ENCODE measurements at regions not wholly inside any gene's neighbourhood (a gene's known extent, or its start where the extent isn't known, plus 50 kb on each side); places are given as distances from the start of the nearest gene placed in this dataset.

GRCh38 chr7:12786494-12786893 is 99.1 kb downstream of the ARL4A start:
- Mint-ChIP-seq H3K4me3 (no peak overlapping the region), H3K27ac (no peak overlapping the region), H3K36me3 (no peaks in the 10 kb centered on the region), H3K27me3 (peaks cover 2 to 3% of the 10 kb centered on the region in 2 donors), H3K9me3 (no peaks in the 10 kb centered on the region), H3K4me1 (no peaks in the 10 kb centered on the region)
- Histone ChIP-seq H3K27ac (ENCODE audit: low read depth, low read length) (no peak overlapping the region), H3K4me3 (ENCODE audit: low read length) (no peak overlapping the region), H3K4me1 (ENCODE audit: insufficient read depth, low read length) (no peaks in the 10 kb centered on the region), H3K36me3 (ENCODE audit: insufficient read depth, low read length) (no peaks in the 10 kb centered on the region), H3K27me3 (ENCODE audit: insufficient read depth, low read length, poor library complexity, severe bottlenecking) (no peaks in the 10 kb centered on the region), H3K9me3 (ENCODE audit: low read length) (no peaks in the 10 kb centered on the region)
- DNase-seq = no peak
- ChIA-PET POLR2A (no interaction called here), CTCF (no interaction called here)

- H3K27me3 Mint-ChIP-seq = peaks cover 2 to 3% of the 10 kb centered on the region in 2 donors
Measured at GRCh38 chr7:12788171-12788570, 100.7 kb downstream of the ARL4A start.

GRCh38 chr7:12788591-12788990 is 101.2 kb downstream of the ARL4A start:
- Histone ChIP-seq H3K27me3 (ENCODE audit: insufficient read depth, low read length, poor library complexity, severe bottlenecking) (no peaks in the 10 kb centered on the region), H3K4me1 (ENCODE audit: insufficient read depth, low read length) (no peaks in the 10 kb centered on the region), H3K27ac (ENCODE audit: low read depth, low read length) (no peak overlapping the region), H3K9me3 (ENCODE audit: low read length) (no peaks in the 10 kb centered on the region), H3K36me3 (ENCODE audit: insufficient read depth, low read length) (no peaks in the 10 kb centered on the region), H3K4me3 (ENCODE audit: low read length) (no peak overlapping the region)
- H3K4me3 Mint-ChIP-seq = no peak overlapping the region
- no peaks in the 10 kb centered on the region for H3K4me1 Mint-ChIP-seq
- no peaks in the 10 kb centered on the region for H3K36me3 Mint-ChIP-seq
- ChIA-PET CTCF (no interaction called here), POLR2A (no interaction called here)
- no peak for DNase-seq
- no peak overlapping the region for H3K27ac Mint-ChIP-seq
- H3K9me3 Mint-ChIP-seq = no peaks in the 10 kb centered on the region
- H3K27me3 Mint-ChIP-seq = peaks cover 0 to 3% of the 10 kb centered on the region in 2 donors

More at GRCh38 chr7:12788171-12788570, 100.7 kb downstream of the ARL4A start:
- Mint-ChIP-seq H3K27ac (no peak overlapping the region), H3K4me1 (no peaks in the 10 kb centered on the region), H3K9me3 (no peaks in the 10 kb centered on the region), H3K4me3 (no peak overlapping the region), H3K36me3 (no peaks in the 10 kb centered on the region)
- Histone ChIP-seq H3K36me3 (ENCODE audit: insufficient read depth, low read length) (no peaks in the 10 kb centered on the region), H3K4me1 (ENCODE audit: insufficient read depth, low read length) (no peaks in the 10 kb centered on the region), H3K27ac (ENCODE audit: low read depth, low read length) (no peak overlapping the region), H3K27me3 (ENCODE audit: insufficient read depth, low read length, poor library complexity, severe bottlenecking) (no peaks in the 10 kb centered on the region), H3K4me3 (ENCODE audit: low read length) (no peak overlapping the region), H3K9me3 (ENCODE audit: low read length) (no peaks in the 10 kb centered on the region)
- DNase-seq = no peak
- ChIA-PET POLR2A (no interaction called here), CTCF (no interaction called here)

GRCh38 chr7:12794722-12795302 is 107.4 kb downstream of the ARL4A start:
- no peak for DNase-seq
- ChIA-PET CTCF (no interaction called here), POLR2A (no interaction called here)
- H3K27me3 Mint-ChIP-seq = no peaks in the 10 kb centered on the region
- Histone ChIP-seq H3K4me1 (ENCODE audit: insufficient read depth, low read length) (no peaks in the 10 kb centered on the region), H3K27me3 (ENCODE audit: insufficient read depth, low read length, poor library complexity, severe bottlenecking) (no peaks in the 10 kb centered on the region), H3K9me3 (ENCODE audit: low read length) (no peaks in the 10 kb centered on the region), H3K4me3 (ENCODE audit: low read length) (no peak overlapping the region), H3K36me3 (ENCODE audit: insufficient read depth, low read length) (no peaks in the 10 kb centered on the region), H3K27ac (ENCODE audit: low read depth, low read length) (no peak overlapping the region)
- no peak overlapping the region for H3K4me3 Mint-ChIP-seq
- no peaks in the 10 kb centered on the region for H3K9me3 Mint-ChIP-seq
- no peak overlapping the region for H3K27ac Mint-ChIP-seq
- H3K36me3 Mint-ChIP-seq = no peaks in the 10 kb centered on the region
- H3K4me1 Mint-ChIP-seq = peaks cover 0 to 6% (median 5%) of the 10 kb centered on the region in 3 donors

- Histone ChIP-seq H3K4me3 (ENCODE audit: low read length) (no peak overlapping the region), H3K4me1 (ENCODE audit: insufficient read depth, low read length) (no peaks in the 10 kb centered on the region), H3K27me3 (ENCODE audit: insufficient read depth, low read length, poor library complexity, severe bottlenecking) (no peaks in the 10 kb centered on the region), H3K9me3 (ENCODE audit: low read length) (no peaks in the 10 kb centered on the region), H3K36me3 (ENCODE audit: insufficient read depth, low read length) (no peaks in the 10 kb centered on the region), H3K27ac (ENCODE audit: low read depth, low read length) (no peak overlapping the region)
- no peak overlapping the region for H3K4me3 Mint-ChIP-seq
- POLR2A ChIA-PET = no interaction called here
- H3K27ac Mint-ChIP-seq = peak overlapping the region in 1 of 8 donors; percentile 18
- CTCF ChIA-PET = no interaction called here
- H3K36me3 Mint-ChIP-seq = no peaks in the 10 kb centered on the region
- no peaks in the 10 kb centered on the region for H3K9me3 Mint-ChIP-seq
- no peak for DNase-seq
- H3K27me3 Mint-ChIP-seq = no peaks in the 10 kb centered on the region
- peaks cover 0 to 6% (median 5%) of the 10 kb centered on the region in 3 donors for H3K4me1 Mint-ChIP-seq
Measured at GRCh38 chr7:12796397-12797127, 109.1 kb downstream of the ARL4A start.

- no peaks in the 10 kb centered on the region for H3K36me3 Mint-ChIP-seq
- peaks cover 0 to 6% (median 5%) of the 10 kb centered on the region in 3 donors for H3K4me1 Mint-ChIP-seq
- Histone ChIP-seq H3K27ac (ENCODE audit: low read depth, low read length) (no peak overlapping the region), H3K27me3 (ENCODE audit: insufficient read depth, low read length, poor library complexity, severe bottlenecking) (no peaks in the 10 kb centered on the region), H3K4me3 (ENCODE audit: low read length) (no peak overlapping the region), H3K4me1 (ENCODE audit: insufficient read depth, low read length) (no peaks in the 10 kb centered on the region), H3K36me3 (ENCODE audit: insufficient read depth, low read length) (no peaks in the 10 kb centered on the region), H3K9me3 (ENCODE audit: low read length) (no peaks in the 10 kb centered on the region)
- no peak for DNase-seq
- POLR2A ChIA-PET = no interaction called here
- CTCF ChIA-PET = no interaction called here
- no peak overlapping the region for H3K4me3 Mint-ChIP-seq
- no peaks in the 10 kb centered on the region for H3K9me3 Mint-ChIP-seq
- no peaks in the 10 kb centered on the region for H3K27me3 Mint-ChIP-seq
- no peak overlapping the region for H3K27ac Mint-ChIP-seq
Measured at GRCh38 chr7:12800486-12800885, 113.1 kb downstream of the ARL4A start.

GRCh38 chr7:12801107-12801506 is 113.7 kb downstream of the ARL4A start:
- no peak overlapping the region for H3K27ac ChIP-seq (ENCODE audit: low read depth, low read length)
- H3K27me3 ChIP-seq (ENCODE audit: insufficient read depth, low read length, poor library complexity, severe bottlenecking) = no peaks in the 10 kb centered on the region
- Mint-ChIP-seq H3K4me3 (no peak overlapping the region), H3K36me3 (no peaks in the 10 kb centered on the region), H3K4me1 (peaks cover 0 to 6% (median 5%) of the 10 kb centered on the region in 3 donors), H3K27ac (no peak overlapping the region), H3K9me3 (no peaks in the 10 kb centered on the region), H3K27me3 (no peaks in the 10 kb centered on the region)
- ChIA-PET POLR2A (no interaction called here), CTCF (no interaction called here)
- H3K4me1 ChIP-seq (ENCODE audit: insufficient read depth, low read length) = no peaks in the 10 kb centered on the region
- DNase-seq = no peak
- H3K36me3 ChIP-seq (ENCODE audit: insufficient read depth, low read length) = no peaks in the 10 kb centered on the region
- no peak overlapping the region for H3K4me3 ChIP-seq (ENCODE audit: low read length)
- H3K9me3 ChIP-seq (ENCODE audit: low read length) = no peaks in the 10 kb centered on the region

- H3K36me3 Mint-ChIP-seq = no peaks in the 10 kb centered on the region
- H3K9me3 ChIP-seq (ENCODE audit: low read length) = no peaks in the 10 kb centered on the region
- ChIA-PET CTCF (no interaction called here), POLR2A (no interaction called here)
- no peak overlapping the region for H3K27ac Mint-ChIP-seq
- no peaks in the 10 kb centered on the region for H3K4me1 ChIP-seq (ENCODE audit: insufficient read depth, low read length)
- H3K27me3 Mint-ChIP-seq = no peaks in the 10 kb centered on the region
- DNase-seq = no peak
- no peak overlapping the region for H3K27ac ChIP-seq (ENCODE audit: low read depth, low read length)
- H3K36me3 ChIP-seq (ENCODE audit: insufficient read depth, low read length) = no peaks in the 10 kb centered on the region
- no peaks in the 10 kb centered on the region for H3K27me3 ChIP-seq (ENCODE audit: insufficient read depth, low read length, poor library complexity, severe bottlenecking)
- H3K4me3 ChIP-seq (ENCODE audit: low read length) = no peak overlapping the region
- no peaks in the 10 kb centered on the region for H3K9me3 Mint-ChIP-seq
- H3K4me3 Mint-ChIP-seq = no peak overlapping the region
- no peaks in the 10 kb centered on the region for H3K4me1 Mint-ChIP-seq
Measured at GRCh38 chr7:12802070-12802469, 114.6 kb downstream of the ARL4A start.

All from CD8-positive, alpha-beta memory T cell (primary cell).